ENCODE measurements at regions not wholly inside any gene's neighbourhood (a gene's known extent, or its start where the extent isn't known, plus 50 kb on each side); places are given as distances from the start of the nearest gene placed in this dataset.

GRCh38 chr9:16343249-16344237 is 526.9 kb downstream of the BNC2 start:
- no peak for DNase-seq

- no peak for DNase-seq
Observed at GRCh38 chr9:16344343-16344742, 526.1 kb downstream of the BNC2 start.

- no peak for DNase-seq
Observed at GRCh38 chr9:16345902-16346301, 524.6 kb downstream of the BNC2 start.

GRCh38 chr9:16347886-16348285 is 522.6 kb downstream of the BNC2 start:
- DNase-seq = no peak

GRCh38 chr9:16348531-16348930 is 521.9 kb downstream of the BNC2 start:
- no peak for DNase-seq

GRCh38 chr9:16352251-16352650 is 518.2 kb downstream of the BNC2 start:
- DNase-seq = no peak

- DNase-seq = no peak
Observed at GRCh38 chr9:16352791-16353401, 517.6 kb downstream of the BNC2 start.

GRCh38 chr9:16356196-16356765 is 514.2 kb downstream of the BNC2 start:
- no peak for DNase-seq

- DNase-seq = no peak
Observed at GRCh38 chr9:16357828-16358227, 512.6 kb downstream of the BNC2 start.

- DNase-seq = no peak
Observed at GRCh38 chr9:16358751-16359150, 511.7 kb downstream of the BNC2 start.
